ENCODE measurements at regions not wholly inside any gene's neighbourhood (a gene's known extent, or its start where the extent isn't known, plus 50 kb on each side); places are given as distances from the start of the nearest gene placed in this dataset.

- Histone ChIP-seq H3K4me3 (ENCODE audit: low read depth, low read length) (no peak overlapping the region), H3K36me3 (ENCODE audit: control insufficient read depth, insufficient read depth, low read length) (no peaks in the 10 kb centered on the region), H3K27me3 (ENCODE audit: control insufficient read depth, insufficient read depth, low read length) (no peaks in the 10 kb centered on the region)
- no peak for DNase-seq (ENCODE audit: low read depth)
- TF ChIP-seq CTCF (IDR thresholded peaks at IDR 0.05; ENCODE audit: insufficient read depth, low read length, poor library complexity, severe bottlenecking) = no peak
These were observed 249.1 kb downstream of the MAP2K4 start for GRCh38 chr17:12269751-12270150.

DNA sequence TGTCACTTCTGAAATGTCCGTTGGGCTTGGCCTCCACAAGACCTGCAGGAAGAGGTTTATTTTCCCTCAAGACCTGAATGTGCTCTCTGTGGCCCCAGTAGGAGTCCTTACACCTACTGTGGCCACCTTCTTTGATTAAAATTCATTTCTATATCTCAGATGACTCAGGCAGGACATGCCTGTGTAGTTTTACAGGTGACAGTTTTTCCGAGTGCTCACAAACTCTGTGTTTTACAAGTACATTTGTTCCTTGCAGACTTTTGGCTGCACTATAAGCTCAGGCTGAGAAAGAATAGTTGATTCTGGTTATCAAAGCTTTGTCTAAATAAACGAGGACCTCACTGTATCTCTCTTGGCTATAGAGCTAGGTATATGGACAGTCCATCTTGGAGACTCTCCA, 257.1 kb downstream of the MAP2K4 start:
- H3K36me3 ChIP-seq (ENCODE audit: control insufficient read depth, insufficient read depth, low read length) = no peaks in the 10 kb centered on the region
- no peaks in the 10 kb centered on the region for H3K27me3 ChIP-seq (ENCODE audit: control insufficient read depth, insufficient read depth, low read length)
- TF ChIP-seq CTCF (IDR thresholded peaks at IDR 0.05; ENCODE audit: insufficient read depth, low read length, poor library complexity, severe bottlenecking) = no peak
- DNase-seq (ENCODE audit: low read depth) = no peak
- H3K4me3 ChIP-seq (ENCODE audit: low read depth, low read length) = no peak overlapping the region

DNA sequence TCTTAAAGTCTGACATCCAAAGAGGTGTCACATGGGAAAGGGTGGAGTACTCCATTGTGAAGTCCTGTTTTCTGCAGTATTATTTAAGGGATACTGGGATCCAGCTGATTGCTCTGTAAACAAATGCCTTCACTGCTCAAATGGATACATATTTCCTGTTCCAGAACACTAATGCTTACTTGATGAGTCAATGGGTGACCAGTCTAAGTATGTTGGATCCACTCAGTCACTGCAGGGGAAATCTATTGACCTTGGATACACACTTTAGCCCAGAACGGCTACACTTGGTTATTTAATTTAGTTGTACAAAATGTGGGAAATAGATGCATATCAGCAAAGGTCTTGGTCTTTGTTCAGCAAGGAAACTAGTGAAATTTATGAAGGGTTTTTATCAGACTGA, 261.4 kb downstream of the MAP2K4 start:
- Histone ChIP-seq H3K4me3 (ENCODE audit: low read depth, low read length) (no peak overlapping the region), H3K27me3 (ENCODE audit: control insufficient read depth, insufficient read depth, low read length) (no peaks in the 10 kb centered on the region), H3K36me3 (ENCODE audit: control insufficient read depth, insufficient read depth, low read length) (no peaks in the 10 kb centered on the region)
- TF ChIP-seq CTCF (IDR thresholded peaks at IDR 0.05; ENCODE audit: insufficient read depth, low read length, poor library complexity, severe bottlenecking) = no peak
- no peak for DNase-seq (ENCODE audit: low read depth)

DNA sequence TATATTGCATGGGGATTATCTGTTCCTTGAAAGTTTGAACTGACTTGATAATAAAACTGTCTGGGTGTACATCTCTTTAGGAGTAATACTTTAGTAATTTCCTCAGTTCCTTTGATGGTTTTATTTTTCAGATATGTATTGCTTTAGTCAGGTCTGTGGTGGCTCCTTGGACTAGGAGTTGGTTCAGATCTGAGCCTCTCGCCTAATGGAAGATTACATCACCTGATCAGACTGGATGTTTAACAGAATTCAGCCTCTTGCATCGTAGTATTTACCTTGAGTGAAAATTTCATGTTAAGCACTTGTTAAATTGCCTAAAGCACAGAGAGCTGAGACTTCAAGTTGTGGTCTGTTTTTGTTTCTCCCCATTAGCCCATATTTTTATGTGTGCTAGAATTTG, 267.3 kb downstream of the MAP2K4 start:
- DNase-seq (ENCODE audit: low read depth) = no peak
- H3K36me3 ChIP-seq (ENCODE audit: control insufficient read depth, insufficient read depth, low read length) = no peaks in the 10 kb centered on the region
- no peaks in the 10 kb centered on the region for H3K27me3 ChIP-seq (ENCODE audit: control insufficient read depth, insufficient read depth, low read length)
- no peak overlapping the region for H3K4me3 ChIP-seq (ENCODE audit: low read depth, low read length)
- TF ChIP-seq CTCF (IDR thresholded peaks at IDR 0.05; ENCODE audit: insufficient read depth, low read length, poor library complexity, severe bottlenecking) = no peak

GRCh38 chr17:12290207-12290606, 269.5 kb downstream of the MAP2K4 start:
- H3K4me3 ChIP-seq (ENCODE audit: low read depth, low read length) = no peak overlapping the region
- TF ChIP-seq CTCF (IDR thresholded peaks at IDR 0.05; ENCODE audit: insufficient read depth, low read length, poor library complexity, severe bottlenecking) = no peak
- DNase-seq (ENCODE audit: low read depth) = no peak
- H3K36me3 ChIP-seq (ENCODE audit: control insufficient read depth, insufficient read depth, low read length) = no peaks in the 10 kb centered on the region
- H3K27me3 ChIP-seq (ENCODE audit: control insufficient read depth, insufficient read depth, low read length) = no peaks in the 10 kb centered on the region

DNA sequence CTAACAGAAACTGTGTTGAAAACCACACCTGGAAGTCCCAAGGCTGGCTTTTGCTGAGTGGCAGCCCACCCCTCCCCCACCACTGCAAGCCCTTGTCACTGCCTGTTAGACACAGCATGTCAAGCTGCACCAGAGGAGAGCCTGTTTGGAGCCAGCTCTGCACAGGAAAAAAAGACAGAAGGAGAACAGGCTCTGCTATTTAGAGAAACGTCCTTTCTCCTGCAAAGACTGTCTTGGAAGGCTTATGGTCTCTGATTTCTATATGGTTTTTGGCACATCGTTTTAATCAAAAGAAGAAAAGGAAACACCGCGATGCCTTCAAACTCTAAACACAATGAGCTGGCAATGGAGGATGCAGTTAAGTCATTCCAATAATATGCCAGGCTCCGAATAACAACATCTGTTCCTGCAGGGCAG, 275.5 kb downstream of the MAP2K4 start:
- Histone ChIP-seq H3K27me3 (ENCODE audit: control insufficient read depth, insufficient read depth, low read length) (no peaks in the 10 kb centered on the region), H3K4me3 (ENCODE audit: low read depth, low read length) (no peak overlapping the region), H3K36me3 (ENCODE audit: control insufficient read depth, insufficient read depth, low read length) (no peaks in the 10 kb centered on the region)
- no peak for TF ChIP-seq CTCF (IDR thresholded peaks at IDR 0.05; ENCODE audit: insufficient read depth, low read length, poor library complexity, severe bottlenecking)
- no peak for DNase-seq (ENCODE audit: low read depth)
